ENCODE measurements at regions not wholly inside any gene's neighbourhood (a gene's known extent, or its start where the extent isn't known, plus 50 kb on each side); places are given as distances from the start of the nearest gene placed in this dataset.

- Histone ChIP-seq H3K4me3 (ENCODE audit: low read length in 2 of 2) (no peak overlapping the region), H3K9me3 (ENCODE audit: control insufficient read depth, low read length) (no peaks in the 10 kb centered on the region), H3K36me3 (ENCODE audit: control insufficient read depth in 1 of 2, insufficient read depth in 2 of 2, low read length in 1 of 2) (peaks cover 0 to 3% of the 10 kb centered on the region in 2 donors), H3K27ac (ENCODE audit: low read depth in 1 of 2, low read length in 2 of 2) (no peak overlapping the region), H3K4me1 (ENCODE audit: control insufficient read depth in 1 of 2, insufficient read depth in 2 of 2, low read length in 2 of 2) (peaks cover 3 to 5% of the 10 kb centered on the region in 2 donors), H3K27me3 (ENCODE audit: control insufficient read depth in 1 of 2, insufficient read depth in 2 of 2, low read length in 1 of 2) (no peaks in the 10 kb centered on the region)
- DNase-seq, result no peak
- WGBS, 2 donors, result 97% methylated on average over 1 of the region's 1 CpG
- intact Hi-C loops (cut with DNase I), result no loop called here
- ATAC-seq (ENCODE audit: low FRiP score), result no peak
These were observed 96.6 kb downstream of the SIPA1L2 start for GRCh38 chr1:232533328-232533727.

GRCh38 chr1:232532901-232533300 lies 97.0 kb downstream of the SIPA1L2 start:
- Histone ChIP-seq H3K27me3 (ENCODE audit: control insufficient read depth in 1 of 2, insufficient read depth in 2 of 2, low read length in 1 of 2) (no peaks in the 10 kb centered on the region), H3K36me3 (ENCODE audit: control insufficient read depth in 1 of 2, insufficient read depth in 2 of 2, low read length in 1 of 2) (peaks cover 0 to 3% of the 10 kb centered on the region in 2 donors), H3K4me1 (ENCODE audit: control insufficient read depth in 1 of 2, insufficient read depth in 2 of 2, low read length in 2 of 2) (peaks cover 3 to 5% of the 10 kb centered on the region in 2 donors), H3K27ac (ENCODE audit: low read depth in 1 of 2, low read length in 2 of 2) (no peak overlapping the region), H3K9me3 (ENCODE audit: control insufficient read depth, low read length) (no peaks in the 10 kb centered on the region), H3K4me3 (ENCODE audit: low read length in 2 of 2) (no peak overlapping the region)
- intact Hi-C loops (cut with DNase I), result no loop called here
- WGBS, 2 donors, result 94 to 96% methylated on average over 2 of the region's 2 CpGs
- ATAC-seq (ENCODE audit: low FRiP score) (no peak), DNase-seq (no peak)

- H3K4me3 ChIP-seq (ENCODE audit: low read length in 2 of 2), result no peak overlapping the region
- ATAC-seq (ENCODE audit: low FRiP score), result no peak
- H3K27me3 ChIP-seq (ENCODE audit: control insufficient read depth in 1 of 2, insufficient read depth in 2 of 2, low read length in 1 of 2), result no peaks in the 10 kb centered on the region
- no peaks in the 10 kb centered on the region for H3K9me3 ChIP-seq (ENCODE audit: control insufficient read depth, low read length)
- WGBS, 2 donors, result 97 to 99% methylated on average over 3 of the region's 3 CpGs
- H3K4me1 ChIP-seq (ENCODE audit: control insufficient read depth in 1 of 2, insufficient read depth in 2 of 2, low read length in 2 of 2), result peaks cover 3 to 5% of the 10 kb centered on the region in 2 donors
- peaks cover 0 to 3% of the 10 kb centered on the region in 2 donors for H3K36me3 ChIP-seq (ENCODE audit: control insufficient read depth in 1 of 2, insufficient read depth in 2 of 2, low read length in 1 of 2)
- H3K27ac ChIP-seq (ENCODE audit: low read depth in 1 of 2, low read length in 2 of 2), result no peak overlapping the region
- intact Hi-C loops (cut with DNase I), result no loop called here
- DNase-seq, result no peak
These were observed 98.6 kb downstream of the SIPA1L2 start for GRCh38 chr1:232531291-232531690.

GRCh38 chr1:232529747-232530146 lies 100.2 kb downstream of the SIPA1L2 start:
- Histone ChIP-seq H3K27ac (ENCODE audit: low read depth in 1 of 2, low read length in 2 of 2) (no peak overlapping the region), H3K36me3 (ENCODE audit: control insufficient read depth in 1 of 2, insufficient read depth in 2 of 2, low read length in 1 of 2) (peaks cover 0 to 3% of the 10 kb centered on the region in 2 donors), H3K4me3 (ENCODE audit: low read length in 2 of 2) (no peak overlapping the region), H3K4me1 (ENCODE audit: control insufficient read depth in 1 of 2, insufficient read depth in 2 of 2, low read length in 2 of 2) (peaks cover 3 to 5% of the 10 kb centered on the region in 2 donors), H3K27me3 (ENCODE audit: control insufficient read depth in 1 of 2, insufficient read depth in 2 of 2, low read length in 1 of 2) (no peaks in the 10 kb centered on the region), H3K9me3 (ENCODE audit: control insufficient read depth, low read length) (no peaks in the 10 kb centered on the region)
- ATAC-seq (ENCODE audit: low FRiP score) (no peak), DNase-seq (no peak)
- 62 to 65% methylated on average over 2 of the region's 2 CpGs for WGBS, 2 donors
- intact Hi-C loops (cut with DNase I), result no loop called here

- Histone ChIP-seq H3K9me3 (ENCODE audit: control insufficient read depth, low read length) (no peaks in the 10 kb centered on the region), H3K27ac (ENCODE audit: low read depth in 1 of 2, low read length in 2 of 2) (no peak overlapping the region), H3K4me3 (ENCODE audit: low read length in 2 of 2) (no peak overlapping the region), H3K27me3 (ENCODE audit: control insufficient read depth in 1 of 2, insufficient read depth in 2 of 2, low read length in 1 of 2) (no peaks in the 10 kb centered on the region), H3K4me1 (ENCODE audit: control insufficient read depth in 1 of 2, insufficient read depth in 2 of 2, low read length in 2 of 2) (peaks cover 3 to 5% of the 10 kb centered on the region in 2 donors), H3K36me3 (ENCODE audit: control insufficient read depth in 1 of 2, insufficient read depth in 2 of 2, low read length in 1 of 2) (peaks cover 0 to 3% of the 10 kb centered on the region in 2 donors)
- ATAC-seq (ENCODE audit: low FRiP score) (no peak), DNase-seq (no peak)
- intact Hi-C loops (cut with DNase I), result no loop called here
- WGBS, 2 donors, result 37% methylated on average over 2 of the region's 2 CpGs
These were observed 101.4 kb downstream of the SIPA1L2 start for GRCh38 chr1:232528472-232529089.

- Histone ChIP-seq H3K27me3 (ENCODE audit: control insufficient read depth in 1 of 2, insufficient read depth in 2 of 2, low read length in 1 of 2) (no peaks in the 10 kb centered on the region), H3K36me3 (ENCODE audit: control insufficient read depth in 1 of 2, insufficient read depth in 2 of 2, low read length in 1 of 2) (no peaks in the 10 kb centered on the region), H3K27ac (ENCODE audit: low read depth in 1 of 2, low read length in 2 of 2) (no peak overlapping the region), H3K4me1 (ENCODE audit: control insufficient read depth in 1 of 2, insufficient read depth in 2 of 2, low read length in 2 of 2) (peaks cover 0 to 3% of the 10 kb centered on the region in 2 donors), H3K4me3 (ENCODE audit: low read length in 2 of 2) (no peak overlapping the region), H3K9me3 (ENCODE audit: control insufficient read depth, low read length) (no peaks in the 10 kb centered on the region)
- ATAC-seq (ENCODE audit: low FRiP score) (no peak), DNase-seq (no peak)
- intact Hi-C loops (cut with DNase I), result no loop called here
- WGBS, 2 donors, result 76 to 83% methylated on average over 2 of the region's 2 CpGs
These were observed 105.9 kb downstream of the SIPA1L2 start for GRCh38 chr1:232524056-232524455.

- DNase-seq (no peak), ATAC-seq (ENCODE audit: low FRiP score) (no peak)
- WGBS, 2 donors, result 97 to 99% methylated on average over 1 of the region's 1 CpG
- H3K36me3 ChIP-seq (ENCODE audit: control insufficient read depth in 1 of 2, insufficient read depth in 2 of 2, low read length in 1 of 2), result no peaks in the 10 kb centered on the region
- no peak overlapping the region for H3K27ac ChIP-seq (ENCODE audit: low read depth in 1 of 2, low read length in 2 of 2)
- H3K27me3 ChIP-seq (ENCODE audit: control insufficient read depth in 1 of 2, insufficient read depth in 2 of 2, low read length in 1 of 2), result no peaks in the 10 kb centered on the region
- H3K4me3 ChIP-seq (ENCODE audit: low read length in 2 of 2), result no peak overlapping the region
- H3K9me3 ChIP-seq (ENCODE audit: control insufficient read depth, low read length), result no peaks in the 10 kb centered on the region
- intact Hi-C loops (cut with DNase I), result no loop called here
- no peaks in the 10 kb centered on the region for H3K4me1 ChIP-seq (ENCODE audit: control insufficient read depth in 1 of 2, insufficient read depth in 2 of 2, low read length in 2 of 2)
These were observed 107.7 kb downstream of the SIPA1L2 start for GRCh38 chr1:232522189-232522588.

GRCh38 chr1:232521660-232522059 lies 108.3 kb downstream of the SIPA1L2 start:
- ATAC-seq (ENCODE audit: low FRiP score), result no peak

GRCh38 chr1:232519186-232519585 lies 110.7 kb downstream of the SIPA1L2 start:
- intact Hi-C loops (cut with DNase I), result no loop called here
- Histone ChIP-seq H3K4me3 (ENCODE audit: low read length in 2 of 2) (no peak overlapping the region), H3K36me3 (ENCODE audit: control insufficient read depth in 1 of 2, insufficient read depth in 2 of 2, low read length in 1 of 2) (no peaks in the 10 kb centered on the region), H3K9me3 (ENCODE audit: control insufficient read depth, low read length) (no peaks in the 10 kb centered on the region), H3K27me3 (ENCODE audit: control insufficient read depth in 1 of 2, insufficient read depth in 2 of 2, low read length in 1 of 2) (no peaks in the 10 kb centered on the region), H3K27ac (ENCODE audit: low read depth in 1 of 2, low read length in 2 of 2) (no peak overlapping the region), H3K4me1 (ENCODE audit: control insufficient read depth in 1 of 2, insufficient read depth in 2 of 2, low read length in 2 of 2) (no peaks in the 10 kb centered on the region)
- ATAC-seq (ENCODE audit: low FRiP score) (no peak), DNase-seq (no peak)
- whole genome bisulfite sequencing, 2 donors, result 85 to 88% methylated on average over 11 of the region's 11 CpGs

More at GRCh38 chr1:232521660-232522059, 108.3 kb downstream of the SIPA1L2 start:
- DNase-seq, result no peak
- no peak overlapping the region for H3K27ac ChIP-seq (ENCODE audit: low read depth in 1 of 2, low read length in 2 of 2)
- H3K27me3 ChIP-seq (ENCODE audit: control insufficient read depth in 1 of 2, insufficient read depth in 2 of 2, low read length in 1 of 2), result no peaks in the 10 kb centered on the region
- WGBS, 2 donors, result 91 to 97% methylated on average over 1 of the region's 1 CpG
- H3K4me1 ChIP-seq (ENCODE audit: control insufficient read depth in 1 of 2, insufficient read depth in 2 of 2, low read length in 2 of 2), result no peaks in the 10 kb centered on the region
- H3K36me3 ChIP-seq (ENCODE audit: control insufficient read depth in 1 of 2, insufficient read depth in 2 of 2, low read length in 1 of 2), result no peaks in the 10 kb centered on the region
- intact Hi-C loops (cut with DNase I), result no loop called here
- H3K9me3 ChIP-seq (ENCODE audit: control insufficient read depth, low read length), result no peaks in the 10 kb centered on the region
- H3K4me3 ChIP-seq (ENCODE audit: low read length in 2 of 2), result no peak overlapping the region
